ENCODE measurements at regions not wholly inside any gene's neighbourhood (a gene's known extent, or its start where the extent isn't known, plus 50 kb on each side); places are given as distances from the start of the nearest gene placed in this dataset.

- Histone ChIP-seq H3K4me3 (ENCODE audit: control insufficient read depth in 2 of 3, extremely low read depth in 1 of 3, insufficient read depth in 2 of 3, low read depth in 1 of 3, low read length in 3 of 3) (no peak overlapping the region), H2AFZ (ENCODE audit: control insufficient read depth, low read length) (no peak overlapping the region), H3K9me1 (ENCODE audit: control insufficient read depth, extremely low read depth, insufficient read depth, low read length) (no peaks in the 10 kb centered on the region), H3K9ac (ENCODE audit: control insufficient read depth, extremely low read depth, insufficient read depth, low read length) (no peak overlapping the region), H3K9me3 (ENCODE audit: control insufficient read depth, low read depth, low read length) (peaks cover 2% of the 10 kb centered on the region), H3K27me3 (ENCODE audit: control insufficient read depth, extremely low read depth, insufficient read depth, low read length) (no peaks in the 10 kb centered on the region), H3K4me2 (ENCODE audit: control insufficient read depth, extremely low read depth, insufficient read depth, low read depth, low read length) (no peak overlapping the region), H4K20me1 (ENCODE audit: control insufficient read depth, extremely low read depth, insufficient read depth, low read length) (no peaks in the 10 kb centered on the region), H3K27ac (ENCODE audit: control insufficient read depth, insufficient read depth, low read length) (no peak overlapping the region), H3K4me1 (ENCODE audit: control insufficient read depth, extremely low read depth, insufficient read depth, low read length) (no peaks in the 10 kb centered on the region), H3K36me3 (ENCODE audit: control insufficient read depth in 2 of 2, extremely low read depth in 1 of 2, insufficient read depth in 2 of 2, low read length in 2 of 2) (no peaks in the 10 kb centered on the region), H3K79me2 (ENCODE audit: control insufficient read depth, insufficient read depth, low read length) (no peaks in the 10 kb centered on the region)
- DNase-seq (ENCODE audit: low read depth, low spot score) (no peak), FAIRE-seq (no peak)
- dilution Hi-C loops (cut with MboI; ENCODE audit: extremely low pct_ligation_motif_present, low sequenced_read_pairs), result no loop called here
- TF ChIP-seq CTCF (optimal IDR thresholded peaks at IDR 0.05 in 1 of 3, IDR thresholded peaks at IDR 0.05 in 1 of 3, conservative IDR thresholded peaks at IDR 0.05 in 1 of 3; ENCODE audit: extremely low read depth in 1 of 3, insufficient read depth in 2 of 3, low read length in 3 of 3), result no peak
Observed at GRCh38 chr7:145916776-145917175, 199.8 kb upstream of the CNTNAP2 start.

- Histone ChIP-seq H3K79me2 (ENCODE audit: control insufficient read depth, insufficient read depth, low read length) (no peaks in the 10 kb centered on the region), H3K9me3 (ENCODE audit: control insufficient read depth, low read depth, low read length) (peaks cover 2% of the 10 kb centered on the region)
- TF ChIP-seq CTCF (optimal IDR thresholded peaks at IDR 0.05 in 1 of 3, IDR thresholded peaks at IDR 0.05 in 1 of 3, conservative IDR thresholded peaks at IDR 0.05 in 1 of 3; ENCODE audit: extremely low read depth in 1 of 3, insufficient read depth in 2 of 3, low read length in 3 of 3) (no peak), EZH2 (IDR thresholded peaks at IDR 0.05; ENCODE audit: low read length) (no peak)
Observed at GRCh38 chr7:145915679-145916078, 200.9 kb upstream of the CNTNAP2 start.

More at GRCh38 chr7:145915679-145916078, 200.9 kb upstream of the CNTNAP2 start:
- Histone ChIP-seq H3K27ac (ENCODE audit: control insufficient read depth, insufficient read depth, low read length) (no peak overlapping the region), H3K4me3 (ENCODE audit: control insufficient read depth in 2 of 3, extremely low read depth in 1 of 3, insufficient read depth in 2 of 3, low read depth in 1 of 3, low read length in 3 of 3) (no peak overlapping the region), H3K4me1 (ENCODE audit: control insufficient read depth, extremely low read depth, insufficient read depth, low read length) (no peaks in the 10 kb centered on the region), H3K9me1 (ENCODE audit: control insufficient read depth, extremely low read depth, insufficient read depth, low read length) (no peaks in the 10 kb centered on the region), H4K20me1 (ENCODE audit: control insufficient read depth, extremely low read depth, insufficient read depth, low read length) (no peaks in the 10 kb centered on the region), H3K36me3 (ENCODE audit: control insufficient read depth in 2 of 2, extremely low read depth in 1 of 2, insufficient read depth in 2 of 2, low read length in 2 of 2) (no peaks in the 10 kb centered on the region), H2AFZ (ENCODE audit: control insufficient read depth, low read length) (no peak overlapping the region), H3K4me2 (ENCODE audit: control insufficient read depth, extremely low read depth, insufficient read depth, low read depth, low read length) (no peak overlapping the region), H3K27me3 (ENCODE audit: control insufficient read depth, extremely low read depth, insufficient read depth, low read length) (no peaks in the 10 kb centered on the region), H3K9ac (ENCODE audit: control insufficient read depth, extremely low read depth, insufficient read depth, low read length) (no peak overlapping the region)
- dilution Hi-C loops (cut with MboI; ENCODE audit: extremely low pct_ligation_motif_present, low sequenced_read_pairs), result no loop called here
- no peak for DNase-seq (ENCODE audit: low read depth, low spot score)
- no peak for FAIRE-seq

Measured in keratinocyte (primary cell).